Lower lobe of right lung (tissue), 2 donors: ENCODE measurements at regions not wholly inside any gene's neighbourhood (a gene's known extent, or its start where the extent isn't known, plus 50 kb on each side); places are given as distances from the start of the nearest gene placed in this dataset.

ENCODE experiments used
- ATAC-seq, 2 donors: fragments of 200-7000 bp; cut with Tn5 transposase; one replicate each; pipeline ENCODE4 v1.9.1; 2020 to 2022; ENCODE audit warnings: mild to moderate bottlenecking in 2 of 2, moderate library complexity in 2 of 2
- DNase-seq: peaks from one replicate; pipeline ENCODE4 v3.0.0-alpha.2; 2020
- H3K27ac ChIP-seq: fragments of 200-600 bp; one replicate; pipeline ENCODE4 v1.8.0; 2022
- H3K27me3 ChIP-seq: fragments of 200-600 bp; one replicate; pipeline ENCODE4 v1.8.0; 2022; ENCODE audit warnings: low read depth
- H3K36me3 ChIP-seq: fragments of 200-600 bp; one replicate; pipeline ENCODE4 v1.8.0; 2022; ENCODE audit warnings: mild to moderate bottlenecking
- H3K4me1 ChIP-seq: fragments of 200-600 bp; one replicate; pipeline ENCODE4 v1.8.0; 2022
- H3K4me3 ChIP-seq: fragments of 200-600 bp; one replicate; pipeline ENCODE4 v1.8.0; 2022; ENCODE audit warnings: mild to moderate bottlenecking
- H3K9me3 ChIP-seq: fragments of 200-600 bp; one replicate; pipeline ENCODE4 v1.8.0; 2022
- CTCF ChIP-seq: fragments of 200-600 bp; IDR thresholded peaks from one replicate; pipeline ENCODE4 v1.8.0; 2022; ENCODE audit warnings: antibody characterized with exemption, mild to moderate bottlenecking
- intact Hi-C: fragments of 100-400 bp; cut with DNase I; formaldehyde crosslinking; loops from one replicate; pipeline ENCODE4 v1.11.0; 2022
- donor health status: DM: no; HTN: yes; CAD: no; lungs with severe emphysema.

- no peaks in the 10 kb centered on the region for H3K4me1 ChIP-seq
- H3K4me3 ChIP-seq = no peak overlapping the region
- H3K36me3 ChIP-seq = no peaks in the 10 kb centered on the region
- DNase-seq (no peak), ATAC-seq (no peak)
- no peak overlapping the region for H3K27ac ChIP-seq
- H3K27me3 ChIP-seq = no peaks in the 10 kb centered on the region
- TF ChIP-seq CTCF = no peak
- intact Hi-C loops = no loop called here
- H3K9me3 ChIP-seq = no peaks in the 10 kb centered on the region
Measured at GRCh38 chr4:56185901-56186300, 201.4 kb downstream of the AASDH start.

- H3K27ac ChIP-seq = no peak overlapping the region
- ATAC-seq (no peak), DNase-seq (no peak)
- no peak overlapping the region for H3K4me3 ChIP-seq
- intact Hi-C loops = no loop called here
- no peaks in the 10 kb centered on the region for H3K36me3 ChIP-seq
- no peaks in the 10 kb centered on the region for H3K4me1 ChIP-seq
- TF ChIP-seq CTCF = no peak
- H3K9me3 ChIP-seq = no peaks in the 10 kb centered on the region
- no peaks in the 10 kb centered on the region for H3K27me3 ChIP-seq
Measured at GRCh38 chr4:56184214-56184613, 203.1 kb downstream of the AASDH start.

GRCh38 chr4:56183344-56183959 lies 203.8 kb downstream of the AASDH start:
- no peaks in the 10 kb centered on the region for H3K4me1 ChIP-seq
- no peaks in the 10 kb centered on the region for H3K27me3 ChIP-seq
- no peak for DNase-seq

GRCh38 chr4:56182356-56182755 lies 204.9 kb downstream of the AASDH start:
- DNase-seq (no peak), ATAC-seq (no peak)
- intact Hi-C loops = no loop called here
- no peak overlapping the region for H3K4me3 ChIP-seq
- no peak overlapping the region for H3K27ac ChIP-seq
- no peaks in the 10 kb centered on the region for H3K4me1 ChIP-seq
- no peak for TF ChIP-seq CTCF
- H3K36me3 ChIP-seq = no peaks in the 10 kb centered on the region
- H3K9me3 ChIP-seq = peaks cover under 1% of the 10 kb centered on the region
- H3K27me3 ChIP-seq = no peaks in the 10 kb centered on the region

More at GRCh38 chr4:56183344-56183959, 203.8 kb downstream of the AASDH start:
- intact Hi-C loops = no loop called here
- TF ChIP-seq CTCF = no peak
- ATAC-seq = peak in 1 of 2 donors; percentile 19
- H3K27ac ChIP-seq = no peak overlapping the region
- no peak overlapping the region for H3K4me3 ChIP-seq
- no peaks in the 10 kb centered on the region for H3K36me3 ChIP-seq
- no peaks in the 10 kb centered on the region for H3K9me3 ChIP-seq

- H3K4me1 ChIP-seq = no peaks in the 10 kb centered on the region
- no peak overlapping the region for H3K27ac ChIP-seq
- no peaks in the 10 kb centered on the region for H3K36me3 ChIP-seq
- TF ChIP-seq CTCF = no peak
- DNase-seq (no peak), ATAC-seq (peak in 1 of 2 donors; percentile 29)
- peaks cover 9% of the 10 kb centered on the region for H3K9me3 ChIP-seq
- intact Hi-C loops = no loop called here
- H3K4me3 ChIP-seq = no peak overlapping the region
- H3K27me3 ChIP-seq = no peaks in the 10 kb centered on the region
Measured at GRCh38 chr4:56181140-56181953, 205.9 kb downstream of the AASDH start.
